SU-DHL-6 (cell line): ENCODE measurements at regions not wholly inside any gene's neighbourhood (a gene's known extent, or its start where the extent isn't known, plus 50 kb on each side); places are given as distances from the start of the nearest gene placed in this dataset.

Experiments
- H2AFZ ChIP-seq: fragments of 200-600 bp; sonication (generic); 2 replicates; pipeline ENCODE4 v1.6.1; 2014; ENCODE audit warnings: low read depth, mild to moderate bottlenecking, moderate library complexity, mixed read lengths, antibody characterized with exemption, low read length; ENCODE audit not compliant: severe bottlenecking
- H3F3A ChIP-seq: fragments of 200-600 bp; shearing (Covaris generic); 2 replicates; pipeline ENCODE4 v1.6.0; 2016; ENCODE audit warnings: antibody characterized with exemption, mild to moderate bottlenecking; ENCODE audit not compliant: insufficient read depth
- H3K27ac ChIP-seq: fragments of 200-600 bp; sonication (generic); 2 replicates; pipeline ENCODE4 v1.5.1; 2016; ENCODE audit warnings: low read depth, mild to moderate bottlenecking, low read length, moderate library complexity, mixed read lengths
- H3K27me3 ChIP-seq: fragments of 200-600 bp; sonication (generic), shearing (Covaris generic); 2 replicates; pipeline ENCODE4 v1.6.0; 2014; ENCODE audit warnings: mild to moderate bottlenecking, low read length
- H3K36me3 ChIP-seq: fragments of 200-600 bp; sonication (generic); 2 replicates; pipeline ENCODE4 v1.6.1; 2014; ENCODE audit warnings: mild to moderate bottlenecking, low read length, mixed read lengths
- H3K4me2 ChIP-seq: fragments of 300-600, 200-600 bp; shearing (Covaris generic), sonication (generic); 2 replicates; pipeline ENCODE4 v1.6.0; 2014; ENCODE audit warnings: low read length, low read depth, mild to moderate bottlenecking; ENCODE audit not compliant: poor library complexity, severe bottlenecking
- H3K4me3 ChIP-seq: fragments of 200-600 bp; sonication (generic); 2 replicates; pipeline ENCODE4 v1.5.1; 2014; ENCODE audit warnings: antibody characterized with exemption, low read length, mild to moderate bottlenecking, mixed read lengths; ENCODE audit not compliant: insufficient read depth, poor library complexity, severe bottlenecking
- H3K79me2 ChIP-seq: fragments of 200-600 bp; sonication (generic); 2 replicates; pipeline ENCODE4 v1.6.1; 2014; ENCODE audit warnings: mild to moderate bottlenecking, low read length, moderate library complexity; ENCODE audit not compliant: insufficient read depth
- H3K9ac ChIP-seq: fragments of 200-600 bp; sonication (generic); 2 replicates; pipeline ENCODE4 v1.7.0; 2014; ENCODE audit warnings: mild to moderate bottlenecking, low read length
- H3K9me2 ChIP-seq: fragments of 200-600 bp; sonication (generic); replicated peaks from 2 replicates; pipeline ENCODE4 v1.6.1; 2014; ENCODE audit warnings: low read length; ENCODE audit not compliant: insufficient read depth
- H3K9me3 ChIP-seq: fragments of 200-600 bp; sonication (generic); 2 replicates; pipeline ENCODE4 v1.6.1; 2014; ENCODE audit warnings: low read length, mixed read lengths; ENCODE audit not compliant: insufficient read depth
- H4K20me1 ChIP-seq: fragments of 200-600 bp; sonication (generic); 2 replicates; pipeline ENCODE4 v1.6.1; 2014; ENCODE audit warnings: low read depth, mild to moderate bottlenecking, antibody characterized with exemption, low read length, moderate library complexity, mixed read lengths
- EZH2phosphoT487 ChIP-seq: fragments of 200-600 bp; sonication (generic), shearing (Covaris generic); conservative IDR thresholded peaks from 2 replicates; pipeline ENCODE4 v1.6.1; 2018; ENCODE audit warnings: mild to moderate bottlenecking, antibody characterized with exemption, low read length, moderate library complexity, mixed read lengths
- TF ChIP-seq, protein P1 (sequence below): fragments of 200-600 bp; sonication (generic); IDR thresholded peaks from one replicate; pipeline ENCODE4 v1.5.1; 2017; ENCODE audit warnings: antibody characterized with exemption, mild to moderate bottlenecking, low read length, moderate library complexity; ENCODE audit not compliant: insufficient read depth, poor library complexity, severe bottlenecking

GRCh38 chr4:160485071-160485687, 1382.3 kb downstream of the RAPGEF2 start:
- H3K9me2 ChIP-seq = no peaks in the 10 kb centered on the region
- H3K79me2 ChIP-seq = no peaks in the 10 kb centered on the region
- no peak overlapping the region for H3K27ac ChIP-seq
- no peaks in the 10 kb centered on the region for H3K36me3 ChIP-seq
- no peaks in the 10 kb centered on the region for H3K9me3 ChIP-seq
- TF ChIP-seq, protein P1, sequence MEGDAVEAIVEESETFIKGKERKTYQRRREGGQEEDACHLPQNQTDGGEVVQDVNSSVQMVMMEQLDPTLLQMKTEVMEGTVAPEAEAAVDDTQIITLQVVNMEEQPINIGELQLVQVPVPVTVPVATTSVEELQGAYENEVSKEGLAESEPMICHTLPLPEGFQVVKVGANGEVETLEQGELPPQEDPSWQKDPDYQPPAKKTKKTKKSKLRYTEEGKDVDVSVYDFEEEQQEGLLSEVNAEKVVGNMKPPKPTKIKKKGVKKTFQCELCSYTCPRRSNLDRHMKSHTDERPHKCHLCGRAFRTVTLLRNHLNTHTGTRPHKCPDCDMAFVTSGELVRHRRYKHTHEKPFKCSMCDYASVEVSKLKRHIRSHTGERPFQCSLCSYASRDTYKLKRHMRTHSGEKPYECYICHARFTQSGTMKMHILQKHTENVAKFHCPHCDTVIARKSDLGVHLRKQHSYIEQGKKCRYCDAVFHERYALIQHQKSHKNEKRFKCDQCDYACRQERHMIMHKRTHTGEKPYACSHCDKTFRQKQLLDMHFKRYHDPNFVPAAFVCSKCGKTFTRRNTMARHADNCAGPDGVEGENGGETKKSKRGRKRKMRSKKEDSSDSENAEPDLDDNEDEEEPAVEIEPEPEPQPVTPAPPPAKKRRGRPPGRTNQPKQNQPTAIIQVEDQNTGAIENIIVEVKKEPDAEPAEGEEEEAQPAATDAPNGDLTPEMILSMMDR = no peak
- no peak for TF ChIP-seq EZH2phosphoT487
- H3F3A ChIP-seq = no peaks in the 10 kb centered on the region
- no peaks in the 10 kb centered on the region for H3K27me3 ChIP-seq
- H2AFZ ChIP-seq = no peak overlapping the region
- H3K4me2 ChIP-seq = no peak overlapping the region
- no peaks in the 10 kb centered on the region for H4K20me1 ChIP-seq
- no peak overlapping the region for H3K9ac ChIP-seq
- H3K4me3 ChIP-seq = no peak overlapping the region

- H3K36me3 ChIP-seq = no peaks in the 10 kb centered on the region
- TF ChIP-seq, protein P1 = no peak
- no peak for TF ChIP-seq EZH2phosphoT487
- no peaks in the 10 kb centered on the region for H3K79me2 ChIP-seq
- H3K4me2 ChIP-seq = no peak overlapping the region
- H4K20me1 ChIP-seq = no peaks in the 10 kb centered on the region
- no peaks in the 10 kb centered on the region for H3K9me2 ChIP-seq
- no peaks in the 10 kb centered on the region for H3K9me3 ChIP-seq
- H3K27ac ChIP-seq = no peak overlapping the region
- H2AFZ ChIP-seq = no peak overlapping the region
- no peaks in the 10 kb centered on the region for H3K27me3 ChIP-seq
- H3K4me3 ChIP-seq = no peak overlapping the region
- H3K9ac ChIP-seq = no peak overlapping the region
- H3F3A ChIP-seq = no peaks in the 10 kb centered on the region
Observed at GRCh38 chr4:160492181-160492580, 1389.3 kb downstream of the RAPGEF2 start.

DNA sequence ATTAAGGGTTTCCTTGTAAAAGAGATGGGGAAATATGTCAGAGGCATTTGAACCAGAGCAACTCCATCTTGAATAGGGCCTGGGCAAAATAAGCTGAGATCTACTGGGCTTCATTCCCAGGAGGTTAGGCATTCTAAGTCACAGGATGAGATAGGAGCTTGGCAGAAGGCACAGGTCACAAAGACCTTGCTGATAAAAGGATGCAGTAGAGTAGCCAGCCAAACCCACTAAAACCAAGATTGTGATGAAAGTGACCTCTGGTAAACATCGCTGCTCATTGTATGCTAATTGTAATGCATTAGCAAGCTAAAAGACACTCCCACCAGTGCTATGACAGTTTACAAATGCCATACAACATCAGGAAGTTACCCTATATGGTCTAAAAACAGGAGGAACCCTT, 1390.3 kb downstream of the RAPGEF2 start:
- H3K9me2 ChIP-seq = no peaks in the 10 kb centered on the region
- H4K20me1 ChIP-seq = no peaks in the 10 kb centered on the region
- TF ChIP-seq, protein P1 = no peak
- no peak for TF ChIP-seq EZH2phosphoT487
- H3K9ac ChIP-seq = no peak overlapping the region
- no peaks in the 10 kb centered on the region for H3F3A ChIP-seq
- H3K27me3 ChIP-seq = no peaks in the 10 kb centered on the region
- H3K27ac ChIP-seq = no peak overlapping the region
- H3K36me3 ChIP-seq = no peaks in the 10 kb centered on the region
- no peaks in the 10 kb centered on the region for H3K9me3 ChIP-seq
- no peak overlapping the region for H2AFZ ChIP-seq
- H3K79me2 ChIP-seq = no peaks in the 10 kb centered on the region
- no peak overlapping the region for H3K4me2 ChIP-seq
- H3K4me3 ChIP-seq = no peak overlapping the region
